HCT116 (cell line): ENCODE measurements at regions not wholly inside any gene's neighbourhood (a gene's known extent, or its start where the extent isn't known, plus 50 kb on each side); places are given as distances from the start of the nearest gene placed in this dataset.
"Not testable (repeated sequence)": the region's sequence is repeated elsewhere in the genome, so short reads cannot be mapped to it uniquely, and the experiment has no call there.

Experiments used
- ATAC-seq: fragments of 200-7000 bp; cut with Tn5 transposase; 2 replicates; pipeline ENCODE4 v1.9.1; 2020; ENCODE audit warnings: mild to moderate bottlenecking, moderate library complexity
- BruUV-seq: library from RNA; stranded (reverse); fragments of 400-500 nt; replicated peaks from 2 replicates; lab custom pipeline; 2021; lab: Mats Ljungman, UMichigan
- CTCF ChIA-PET: fragments of 300-600 bp; sonication (Branson Sonifier 250); formaldehyde crosslinking; loops from one replicate; lab custom pipeline; 2021; ENCODE audit warnings: antibody characterized with exemption; lab: Charles Lee
- POLR2A ChIA-PET: fragments of 300-600, 350-600 bp; sonication (Branson Sonifier 250); formaldehyde crosslinking; loops from one replicate; lab custom pipeline; 2021; ENCODE audit warnings: antibody characterized with exemption; lab: Charles Lee
- RAD21 ChIA-PET, 2 experiments: fragments of 300-600 bp; sonication (Branson Sonifier 250); formaldehyde crosslinking; loops; one replicate each; lab custom pipeline; 2023; ENCODE audit warnings: low total read pairs in 2 of 2; ENCODE audit not compliant: uncharacterized antibody in 2 of 2, unreplicated experiment in 2 of 2, low non-redundant PET in 1 of 2; lab: Charles Lee
- DNase-seq: peaks from one replicate; pipeline ENCODE4 v3.0.0-alpha.2; 2010; ENCODE audit warnings: low read depth, low spot score
- H2AFZ ChIP-seq: fragments of 200-600 bp; shearing (Covaris generic), sonication (generic); 2 replicates; pipeline ENCODE4 v1.6.1; 2017; ENCODE audit warnings: low read depth, mixed run types, mixed read lengths, antibody characterized with exemption, low read length; ENCODE audit not compliant: poor library complexity, severe bottlenecking
- H3K27ac ChIP-seq: 2 replicates; pipeline ENCODE4 v1.5.1; 2012; ENCODE audit warnings: low read depth, low read length
- H3K27me3 ChIP-seq: fragments of 200-600 bp; sonication (generic); 2 replicates; pipeline ENCODE4 v1.6.1; 2016; ENCODE audit warnings: mixed run types, low read length, mixed read lengths; ENCODE audit not compliant: insufficient read depth
- H3K36me3 ChIP-seq, 2 experiments: fragments of 200-500 bp in 1 of 2; fragments of 200-600 bp in 1 of 2; sonication (Bioruptor generic) in 1 of 2; sonication (generic) in 1 of 2; 2 replicates each; pipeline versions ENCODE4 v1.5.1 to v1.6.1; 2014 to 2016; ENCODE audit warnings: low read length in 2 of 2, inconsistent platforms in 1 of 2, mixed read lengths in 1 of 2, mixed run types in 1 of 2; ENCODE audit not compliant: insufficient read depth in 2 of 2, control insufficient read depth in 1 of 2
- H3K4me1 ChIP-seq, 2 experiments: fragments of 200-600 bp in 1 of 2; sonication (generic) in 1 of 2; 2 replicates each; pipeline versions ENCODE4 v1.5.1 to v1.6.1; 2012 to 2017; ENCODE audit warnings: low read length in 2 of 2, inconsistent platforms in 1 of 2, mild to moderate bottlenecking in 1 of 2, mixed read lengths in 1 of 2, mixed run types in 1 of 2, moderate library complexity in 1 of 2; ENCODE audit not compliant: insufficient read depth in 2 of 2, control insufficient read depth in 1 of 2
- H3K4me2 ChIP-seq: fragments of 200-600 bp; sonication (generic); 2 replicates; pipeline ENCODE4 v1.6.1; 2017; ENCODE audit warnings: mixed run types, low read length, mixed read lengths
- H3K4me3 ChIP-seq, 2 experiments: fragments of 200-600 bp in 1 of 2; sonication (generic) in 1 of 2; replicated peaks in 1 of 2; 2 replicates each; pipeline ENCODE4 v1.5.1; 2011 to 2016; ENCODE audit warnings: low read length in 2 of 2, control low read depth in 1 of 2, low read depth in 1 of 2, mild to moderate bottlenecking in 1 of 2, mixed read lengths in 1 of 2, mixed run types in 1 of 2
- H3K79me2 ChIP-seq: fragments of 200-600 bp; sonication (generic); 2 replicates; pipeline ENCODE4 v1.6.1; 2017; ENCODE audit warnings: mild to moderate bottlenecking, mixed run types, low read length, moderate library complexity, mixed read lengths; ENCODE audit not compliant: insufficient read depth
- H3K9ac ChIP-seq: fragments of 200-600 bp; sonication (generic); 2 replicates; pipeline ENCODE4 v1.6.1; 2016; ENCODE audit warnings: low read length, mixed read lengths
- H3K9me2 ChIP-seq: fragments of 200-600 bp; sonication (generic), shearing (Covaris generic); 2 replicates; pipeline ENCODE4 v1.6.1; 2017; ENCODE audit warnings: mixed run types, mild to moderate bottlenecking, moderate library complexity; ENCODE audit not compliant: insufficient read depth
- H3K9me3 ChIP-seq, 2 experiments: fragments of 200-500 bp in 1 of 2; fragments of 200-600 bp in 1 of 2; sonication (Bioruptor generic) in 1 of 2; sonication (generic) in 1 of 2; 2 replicates each; pipeline ENCODE4 v1.6.1; 2014 to 2017; ENCODE audit warnings: low read length in 2 of 2, mixed read lengths in 2 of 2, inconsistent platforms in 1 of 2, low read depth in 1 of 2, mild to moderate bottlenecking in 1 of 2, mixed run types in 1 of 2, moderate library complexity in 1 of 2; ENCODE audit not compliant: control insufficient read depth in 1 of 2, insufficient read depth in 1 of 2
- H4K20me1 ChIP-seq: fragments of 200-600 bp; sonication (generic), shearing (Covaris generic); 2 replicates; pipeline ENCODE4 v1.6.1; 2017; ENCODE audit warnings: mixed run types, mild to moderate bottlenecking, moderate library complexity; ENCODE audit not compliant: insufficient read depth
- FOSL1 ChIP-seq: IDR thresholded peaks from 2 replicates; pipeline ENCODE4 v1.6.1; 2012; ENCODE audit warnings: low read depth
- POLR2A ChIP-seq: IDR thresholded peaks from 2 replicates; pipeline ENCODE4 v1.7.0; 2011; ENCODE audit warnings: borderline replicate concordance; ENCODE audit not compliant: insufficient read depth, insufficient read length; ENCODE audit errors: extremely low read depth
- SRF ChIP-seq: IDR thresholded peaks from 2 replicates; pipeline ENCODE4 v1.6.1; 2012; ENCODE audit warnings: low read depth
- intact Hi-C: fragments of 100-400 bp; cut with micrococcal nuclease; formaldehyde crosslinking; loops from 2 replicates; pipeline ENCODE4 v1.10.0; 2022
- TF ChIP-seq, protein P1 (sequence below): IDR thresholded peaks from 2 replicates; pipeline ENCODE4 v1.6.1; 2011; ENCODE audit warnings: mild to moderate bottlenecking, low read length, moderate library complexity; ENCODE audit not compliant: insufficient replicate concordance; ENCODE audit errors: extremely low read depth

DNA sequence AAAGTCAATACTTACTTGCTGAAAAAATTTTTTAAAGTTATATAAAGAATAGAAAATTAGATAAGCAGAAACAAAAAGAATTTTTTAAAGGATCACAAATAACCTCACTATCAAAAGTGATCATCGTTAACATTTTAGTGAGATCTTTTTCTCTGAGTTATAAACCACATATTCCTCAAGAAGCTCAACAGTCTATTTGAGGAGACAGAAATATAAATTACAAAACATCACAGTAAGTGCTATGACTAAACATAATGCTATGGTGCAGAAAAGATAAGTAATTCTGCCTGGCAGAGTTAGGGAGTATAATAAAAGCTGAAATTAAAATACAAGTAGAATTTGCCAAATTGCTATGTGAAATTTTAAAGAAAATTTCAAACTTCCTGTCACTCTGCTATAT lies 226.7 kb downstream of the LMBRD1 start:
- Histone ChIP-seq H3K9me2 (no peaks in the 10 kb centered on the region), H3K27ac (no peak overlapping the region), H2AFZ (no peak overlapping the region), H3K9ac (no peak overlapping the region), H3K4me3 (no peak overlapping the region), H3K36me3 (no peaks in the 10 kb centered on the region), H3K4me1 (no peaks in the 10 kb centered on the region), H3K9me3 (peaks cover 5 to 15% of the 10 kb centered on the region in 2 experiments; a peak in 3 of 4 replicates), H3K4me2 (no peak overlapping the region), H4K20me1 (no peaks in the 10 kb centered on the region), H3K27me3 (no peaks in the 10 kb centered on the region), H3K79me2 (no peaks in the 10 kb centered on the region)
- BruUV-seq: no TSS peak
- no peak for ATAC-seq
- RAD21 ChIA-PET: no interaction called here
- POLR2A ChIA-PET: no interaction called here
- TF ChIP-seq FOSL1: no peak
- no peak for TF ChIP-seq SRF
- TF ChIP-seq, protein P1, sequence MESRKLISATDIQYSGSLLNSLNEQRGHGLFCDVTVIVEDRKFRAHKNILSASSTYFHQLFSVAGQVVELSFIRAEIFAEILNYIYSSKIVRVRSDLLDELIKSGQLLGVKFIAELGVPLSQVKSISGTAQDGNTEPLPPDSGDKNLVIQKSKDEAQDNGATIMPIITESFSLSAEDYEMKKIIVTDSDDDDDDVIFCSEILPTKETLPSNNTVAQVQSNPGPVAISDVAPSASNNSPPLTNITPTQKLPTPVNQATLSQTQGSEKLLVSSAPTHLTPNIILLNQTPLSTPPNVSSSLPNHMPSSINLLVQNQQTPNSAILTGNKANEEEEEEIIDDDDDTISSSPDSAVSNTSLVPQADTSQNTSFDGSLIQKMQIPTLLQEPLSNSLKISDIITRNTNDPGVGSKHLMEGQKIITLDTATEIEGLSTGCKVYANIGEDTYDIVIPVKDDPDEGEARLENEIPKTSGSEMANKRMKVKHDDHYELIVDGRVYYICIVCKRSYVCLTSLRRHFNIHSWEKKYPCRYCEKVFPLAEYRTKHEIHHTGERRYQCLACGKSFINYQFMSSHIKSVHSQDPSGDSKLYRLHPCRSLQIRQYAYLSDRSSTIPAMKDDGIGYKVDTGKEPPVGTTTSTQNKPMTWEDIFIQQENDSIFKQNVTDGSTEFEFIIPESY: no peak
- no peak for TF ChIP-seq POLR2A
- DNase-seq: no peak
- CTCF ChIA-PET: no interaction called here
- intact Hi-C loops: no loop called here

DNA sequence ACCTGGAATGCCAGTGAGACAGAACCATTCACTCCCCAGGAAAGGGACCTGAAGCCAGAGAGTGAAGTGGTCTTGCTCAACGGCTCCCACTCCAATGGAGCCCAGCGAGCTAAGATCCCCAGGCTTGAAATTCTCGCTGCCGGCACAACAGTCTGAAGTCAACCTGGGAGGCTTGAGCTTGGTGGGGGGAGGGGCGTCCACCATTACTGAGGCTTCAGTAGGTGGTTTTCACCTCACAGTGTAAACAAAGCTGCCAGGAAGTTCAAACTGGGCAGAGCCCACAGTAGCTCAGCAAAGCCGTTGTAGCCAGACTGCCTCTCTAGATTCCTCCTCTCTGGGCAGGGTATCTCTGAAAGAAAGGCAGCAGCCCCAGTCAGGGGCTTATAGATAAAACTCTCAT lies 236.2 kb downstream of the LMBRD1 start:
- H3K4me3 ChIP-seq, H4K20me1 ChIP-seq, H3K79me2 ChIP-seq, H3K36me3 ChIP-seq, H3K9me3 ChIP-seq, RAD21 ChIA-PET, DNase-seq, H3K27ac ChIP-seq, H3K9me2 ChIP-seq, ATAC-seq, H3K4me2 ChIP-seq, H3K9ac ChIP-seq, H3K4me1 ChIP-seq, POLR2A ChIA-PET, intact Hi-C loops, BruUV-seq, CTCF ChIA-PET, H2AFZ ChIP-seq, H3K27me3 ChIP-seq: not testable (repeated sequence)
